ENCODE measurements at regions not wholly inside any gene's neighbourhood (a gene's known extent, or its start where the extent isn't known, plus 50 kb on each side); places are given as distances from the start of the nearest gene placed in this dataset.
A peak's percentile ranks its signal among the peaks of the same experiment; 100 is the strongest.
"Not testable (repeated sequence)": the region's sequence is repeated elsewhere in the genome, so short reads cannot be mapped to it uniquely, and the experiment has no call there.

GRCh38 chr1:47491341-47491753, 53.5 kb downstream of the FOXD2 start:
- DNase-seq: no peak

DNA sequence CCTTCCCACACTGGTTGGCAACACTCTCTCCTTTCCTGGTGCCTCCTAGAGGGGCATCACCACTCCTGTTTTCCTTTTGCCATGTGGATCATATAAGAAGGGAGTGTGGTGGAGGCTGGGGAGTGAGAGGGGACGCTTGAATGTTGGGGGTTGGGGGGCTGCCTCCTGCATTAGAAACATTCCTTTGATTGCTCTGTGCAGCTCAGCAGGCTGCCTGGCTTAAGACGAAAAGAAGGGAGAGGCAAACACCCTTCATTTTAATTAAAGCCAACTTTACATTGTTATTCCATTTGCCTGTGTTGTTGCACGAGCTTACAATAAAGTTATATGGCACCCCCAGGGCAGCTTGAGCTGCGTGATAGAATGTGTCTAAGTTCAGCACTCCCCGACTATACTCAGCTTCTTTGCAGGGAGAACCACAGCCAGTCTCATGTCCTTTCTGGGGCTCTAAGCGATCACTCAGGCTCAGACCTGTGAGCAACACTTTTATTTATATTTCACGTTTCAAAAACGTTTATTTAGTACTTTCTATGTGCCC, 57.4 kb downstream of the FOXD2 start:
- DNase-seq: no peak

GRCh38 chr1:47498551-47498950, 60.7 kb downstream of the FOXD2 start:
- DNase-seq: no peak

GRCh38 chr1:47501069-47501468, 63.2 kb downstream of the FOXD2 start:
- DNase-seq: no peak

DNA sequence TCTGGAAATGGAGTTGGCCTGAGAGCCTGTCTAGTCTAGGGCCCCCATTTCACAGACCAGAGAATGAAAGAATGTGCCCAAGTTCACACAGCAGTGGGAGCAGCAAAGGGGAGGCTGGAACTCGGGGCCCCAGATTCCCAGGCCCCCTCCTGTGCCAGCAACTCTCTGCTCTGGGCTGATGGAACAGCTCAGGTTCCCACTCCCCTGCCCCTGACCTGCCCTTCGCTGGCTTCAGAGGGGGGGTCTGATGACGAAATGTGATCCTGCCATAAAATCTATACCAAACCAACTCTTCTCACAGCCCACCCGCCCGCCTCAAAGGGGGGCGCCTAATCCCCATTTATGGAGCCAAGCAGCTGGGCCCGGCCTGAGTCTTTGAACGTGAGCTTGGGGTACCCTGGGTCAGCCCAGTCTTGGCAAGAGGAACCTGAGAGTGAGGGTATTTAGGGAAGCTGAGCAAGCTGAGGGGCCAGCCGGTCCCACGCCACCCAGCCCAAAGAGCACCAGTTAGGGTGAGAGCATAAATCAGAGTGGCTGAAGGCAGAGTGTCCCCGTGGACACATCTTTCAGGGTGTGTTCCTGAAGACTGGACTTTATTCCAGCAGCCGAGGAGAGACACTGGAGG, 65.0 kb downstream of the FOXD2 start:
- DNase-seq: no peak

DNA sequence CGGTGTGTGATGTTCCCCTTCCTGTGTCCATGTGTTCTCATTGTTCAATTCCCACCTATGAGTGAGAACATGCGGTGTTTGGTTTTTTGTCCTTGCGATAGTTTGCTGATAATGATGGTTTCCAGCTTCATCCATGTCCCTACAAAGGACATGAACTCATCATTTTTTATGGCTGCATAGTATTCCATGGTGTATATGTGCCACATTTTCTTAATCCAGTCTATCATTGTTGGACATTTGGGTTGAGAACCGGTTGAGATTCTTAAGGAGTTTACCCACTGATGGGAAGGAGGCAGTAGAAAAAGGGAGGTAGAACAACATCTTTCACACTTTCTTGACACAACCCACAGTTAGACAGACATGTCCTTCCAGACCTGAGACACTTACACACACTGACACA, 67.0 kb downstream of the FOXD2 start:
- not testable (repeated sequence) for DNase-seq

GRCh38 chr1:47505267-47505666, 67.4 kb downstream of the FOXD2 start:
- DNase-seq: no peak

DNA sequence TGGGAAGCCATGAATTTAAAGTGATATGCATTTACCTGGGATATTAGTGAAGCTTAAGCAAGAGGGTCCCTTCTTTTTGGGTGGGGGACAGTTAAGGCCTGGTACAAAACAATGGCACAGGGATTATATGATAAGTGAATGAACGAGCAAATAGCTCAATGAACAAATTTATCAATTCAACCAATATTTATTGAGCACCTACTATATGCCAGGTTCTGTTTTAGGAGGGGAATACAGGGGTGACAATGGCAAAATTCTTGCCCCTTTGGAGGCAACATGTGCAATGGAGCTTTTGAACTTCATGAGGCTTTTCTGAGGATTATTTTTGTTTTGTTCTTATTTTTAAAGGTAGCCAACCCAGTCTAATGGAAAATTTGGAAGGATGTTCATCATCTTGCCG, 68.2 kb downstream of the FOXD2 start:
- no peak for DNase-seq

GRCh38 chr1:47507144-47507543, 69.3 kb downstream of the FOXD2 start:
- DNase-seq: peak; percentile 22

GRCh38 chr1:47507881-47508701, 70.2 kb downstream of the FOXD2 start:
- peak; percentile 24 for DNase-seq

DNA sequence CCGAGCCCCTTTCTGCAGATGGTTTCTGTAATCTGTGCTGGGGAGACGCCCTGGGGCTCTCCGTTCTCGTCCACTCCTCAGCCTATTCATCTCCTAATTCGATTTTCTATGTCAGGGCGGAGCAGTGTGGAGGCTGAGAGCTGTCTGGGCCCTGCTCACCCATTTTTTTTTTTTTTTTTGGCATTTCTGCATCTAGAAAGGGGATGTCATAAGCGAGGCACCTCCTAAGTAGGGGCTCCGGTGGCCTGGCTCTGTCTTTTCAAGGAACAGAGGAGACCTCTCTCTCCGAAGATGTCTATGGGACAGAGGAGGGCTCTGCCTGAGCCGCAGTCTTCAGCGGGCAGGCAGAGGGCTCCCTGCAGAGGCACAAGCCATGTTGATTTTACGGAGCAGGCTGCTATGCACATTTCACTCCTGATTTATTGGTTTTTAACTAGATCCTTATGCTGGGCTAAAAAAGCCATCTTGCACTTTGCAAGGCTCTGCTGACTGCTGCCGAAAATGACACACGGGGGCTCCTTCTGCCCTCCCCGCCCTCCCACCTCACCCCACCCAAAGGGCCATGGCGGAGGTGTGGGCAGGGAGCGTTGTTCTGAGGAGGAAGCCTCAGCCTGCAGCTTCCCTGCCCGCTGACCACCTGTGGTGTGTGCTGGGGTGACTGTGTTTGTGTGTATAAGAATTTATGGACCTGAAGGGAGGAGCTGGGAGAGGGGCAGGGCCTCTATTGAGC, 71.0 kb downstream of the FOXD2 start:
- DNase-seq: no peak

GRCh38 chr1:47510282-47510811, 72.5 kb downstream of the FOXD2 start:
- no peak for DNase-seq

GRCh38 chr1:47511825-47512224, 74.0 kb downstream of the FOXD2 start:
- no peak for DNase-seq

- DNase-seq: no peak
Observed at GRCh38 chr1:47513393-47513792, 75.5 kb downstream of the FOXD2 start.

DNA sequence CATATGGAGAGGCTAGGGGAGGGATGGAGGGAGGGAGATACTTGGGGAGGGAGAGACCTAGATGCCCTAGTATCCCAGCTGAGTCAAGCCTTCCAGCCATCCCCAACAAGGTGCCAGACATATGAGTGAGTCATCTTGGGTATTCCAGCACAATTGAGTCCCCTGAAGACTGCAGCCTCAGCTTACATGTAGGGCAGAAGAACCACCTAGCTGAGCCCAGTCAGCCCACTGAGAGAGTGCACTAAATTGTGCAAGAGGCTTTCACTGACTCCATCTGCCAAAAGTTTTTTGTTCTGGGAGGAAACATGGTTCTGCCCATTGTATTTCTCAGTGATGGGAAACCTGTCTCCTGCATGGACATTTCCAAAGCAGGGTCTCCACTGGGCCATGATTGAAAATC, 76.4 kb downstream of the FOXD2 start:
- DNase-seq: no peak

DNA sequence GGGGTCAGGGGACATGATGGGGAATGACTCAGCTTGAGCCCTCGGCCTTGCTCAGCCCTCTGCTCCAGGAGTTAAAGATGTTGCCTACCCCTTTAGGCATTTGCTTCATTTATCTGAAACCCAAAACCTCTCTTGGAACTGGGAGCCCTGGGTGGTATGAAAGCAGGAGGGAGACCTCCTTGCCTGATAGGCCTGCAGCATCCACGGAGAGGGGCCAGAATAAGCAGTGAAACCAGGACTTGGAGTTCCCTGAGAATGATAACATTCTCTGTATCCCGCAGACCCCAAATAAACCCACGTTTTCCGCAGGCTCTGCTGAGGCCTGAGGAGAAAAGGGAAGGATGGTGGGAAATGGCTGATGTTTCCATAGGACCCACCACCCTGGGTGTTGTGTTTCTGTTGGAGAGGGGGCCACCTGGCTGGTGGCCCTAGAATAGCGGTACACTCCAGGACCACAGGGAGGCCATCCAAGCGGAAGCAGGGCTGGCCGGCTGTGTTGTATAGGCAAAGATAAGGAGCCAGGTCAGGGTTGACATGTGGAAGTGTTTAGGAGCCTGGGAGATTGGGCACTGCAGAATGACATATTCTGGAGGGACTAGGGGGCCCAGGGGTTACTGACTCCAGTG, 77.4 kb downstream of the FOXD2 start:
- DNase-seq: no peak

- no peak for DNase-seq
Observed at GRCh38 chr1:47517946-47518345, 80.1 kb downstream of the FOXD2 start.

- DNase-seq: no peak
Observed at GRCh38 chr1:47519491-47519890, 81.6 kb downstream of the FOXD2 start.

DNA sequence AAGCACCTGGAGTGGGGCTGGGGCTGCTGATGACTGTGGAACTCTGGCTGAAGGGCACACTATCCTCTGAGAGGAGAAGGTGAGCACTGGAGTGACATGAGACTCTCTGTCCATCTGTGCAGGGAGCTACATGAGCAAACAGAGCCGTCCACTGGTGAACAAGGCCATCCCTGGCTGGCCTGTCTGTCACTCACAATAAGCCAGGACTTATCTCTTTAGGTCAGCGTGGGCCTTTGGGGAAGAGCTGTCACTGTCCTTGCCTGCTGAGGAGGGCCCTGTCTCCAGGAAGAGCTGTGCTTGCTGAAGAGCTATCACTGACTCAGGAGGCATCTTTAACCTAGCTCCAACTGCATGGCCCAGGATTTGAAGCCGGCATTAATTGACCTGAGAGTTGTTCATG, 82.1 kb downstream of the FOXD2 start:
- DNase-seq: no peak

- no peak for DNase-seq
Observed at GRCh38 chr1:47521034-47521881, 83.4 kb downstream of the FOXD2 start.

DNA sequence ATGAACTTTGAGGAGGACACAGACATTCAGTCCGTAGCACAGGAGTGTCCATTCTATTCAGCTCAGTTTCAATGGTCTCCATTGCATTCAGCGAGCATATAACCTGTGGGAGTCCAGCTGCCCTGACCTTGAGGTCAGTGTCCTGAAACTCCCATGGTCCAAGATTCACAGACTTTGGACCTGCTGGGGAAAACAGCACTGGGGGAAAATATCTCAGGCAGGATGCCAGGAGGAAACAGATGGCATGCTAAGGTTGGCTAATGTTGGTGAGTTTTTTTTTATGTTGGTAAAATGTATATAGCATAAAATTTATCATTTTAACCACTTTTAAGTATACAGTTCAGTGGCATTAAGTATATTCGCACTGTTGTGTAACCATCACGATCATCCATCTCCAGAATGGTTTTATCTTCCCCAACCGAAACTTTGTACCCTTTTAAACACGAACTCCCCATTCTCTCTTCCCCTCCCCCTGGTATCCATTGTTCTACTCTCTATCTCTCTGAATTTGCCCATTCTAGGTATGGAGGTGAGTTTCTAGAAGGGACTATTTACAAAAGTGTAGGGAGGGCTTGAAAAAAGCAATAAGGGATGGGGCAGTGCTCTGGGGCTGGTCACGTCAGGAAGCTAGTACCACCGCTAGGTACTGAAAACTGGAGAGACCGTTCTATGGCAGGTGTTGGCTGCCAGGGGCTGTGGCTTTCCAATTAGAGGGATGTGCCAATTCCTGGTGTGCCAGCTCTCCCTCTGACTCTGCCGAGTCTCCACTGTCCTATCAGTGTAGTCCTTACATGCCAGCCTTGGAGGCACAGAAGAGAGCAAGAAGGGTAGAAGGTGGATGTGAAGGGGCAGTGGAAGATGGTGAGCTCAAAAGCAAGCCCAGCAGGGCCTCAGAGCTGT, 85.3 kb downstream of the FOXD2 start:
- no peak for DNase-seq
